Erythroblast (primary cell): ENCODE measurements at regions not wholly inside any gene's neighbourhood (a gene's known extent, or its start where the extent isn't known, plus 50 kb on each side); places are given as distances from the start of the nearest gene placed in this dataset.

Source experiments
- GATA1 ChIP-seq: IDR thresholded peaks from 2 replicates; pipeline ENCODE4 v1.6.1; 2011; ENCODE audit warnings: low read depth, mild to moderate bottlenecking, control low read depth, low read length, moderate library complexity
- POLR2A ChIP-seq: IDR thresholded peaks from 2 replicates; pipeline ENCODE4 v1.6.1; 2011; ENCODE audit warnings: mild to moderate bottlenecking, low read length

DNA sequence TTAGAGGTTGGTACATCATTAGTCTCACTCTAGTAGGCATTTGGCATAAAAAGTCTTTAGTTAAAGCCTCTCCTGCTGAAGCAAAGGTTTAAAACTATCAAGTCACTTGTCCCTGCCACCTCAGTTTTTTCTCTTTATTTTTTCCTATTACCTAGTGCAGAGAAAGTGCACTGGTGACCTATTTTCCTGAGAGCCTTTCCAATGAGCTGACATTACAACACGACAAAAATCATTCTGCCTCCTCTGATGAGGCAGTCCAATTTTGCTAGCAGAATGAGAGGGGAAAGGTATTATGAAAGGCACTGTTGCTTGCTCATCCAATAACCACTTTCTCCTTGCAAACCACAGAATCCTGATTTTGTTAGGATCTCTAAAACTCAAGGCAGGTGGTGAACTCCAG lies 73.3 kb upstream of the SGK1 start:
- TF ChIP-seq POLR2A (no peak), GATA1 (no peak)
